ENCODE measurements at regions not wholly inside any gene's neighbourhood (a gene's known extent, or its start where the extent isn't known, plus 50 kb on each side); places are given as distances from the start of the nearest gene placed in this dataset.

DNA sequence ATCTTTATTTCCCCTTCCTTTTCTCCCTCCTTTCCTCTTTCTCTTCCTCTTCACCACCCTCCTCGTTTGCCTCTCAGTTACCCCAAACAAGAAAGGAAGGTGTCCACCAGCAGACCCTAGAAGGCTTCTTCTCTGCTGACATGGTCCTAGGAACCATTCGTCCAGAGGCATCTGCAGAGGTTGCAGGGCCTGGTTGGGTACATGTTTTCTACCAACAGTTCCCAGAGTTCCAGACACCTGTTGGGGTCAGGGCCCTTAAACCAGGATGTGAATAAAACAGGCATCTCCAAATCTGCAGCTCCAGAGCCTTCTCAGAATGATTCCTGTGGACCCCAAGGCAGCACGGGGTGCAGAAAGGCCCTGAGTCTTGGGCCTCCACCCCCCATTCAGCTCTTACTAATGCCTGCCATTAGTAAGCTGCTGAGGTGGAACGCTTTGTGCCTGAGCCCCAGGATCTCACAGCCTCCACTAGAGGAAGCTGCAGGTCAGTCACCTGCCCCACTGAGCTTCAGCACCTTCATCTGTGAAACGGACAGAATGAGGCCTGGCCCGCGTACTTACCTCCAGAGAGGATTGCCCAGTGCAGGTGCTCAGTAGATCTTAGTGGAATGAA, 130.4 kb downstream of the DICER1 start:
- no peaks in the 10 kb centered on the region for H3K27me3 ChIP-seq
- H3K79me2 ChIP-seq (ENCODE audit: low read depth) = no peaks in the 10 kb centered on the region
- no peak overlapping the region for H2AFZ ChIP-seq (replicated peaks)
- H3K36me3 ChIP-seq = no peaks in the 10 kb centered on the region
- Mint-ChIP-seq H3K4me1 (peaks cover 3% of the 10 kb centered on the region), H3K36me3 (no peaks in the 10 kb centered on the region), H3K4me3 (no peak overlapping the region), H3K27ac (no peak overlapping the region), H3K27me3 (ENCODE audit: insufficient read depth, low read depth) (peaks cover 2% of the 10 kb centered on the region), H3K9me3 (peaks cover 16% of the 10 kb centered on the region)
- DNase-seq (ENCODE audit: low spot score) = no peak
- H3K4me2 ChIP-seq = no peak overlapping the region
- no peaks in the 10 kb centered on the region for H4K20me1 ChIP-seq (ENCODE audit: low read depth)
- H3K4me3 ChIP-seq = no peak overlapping the region
- no peaks in the 10 kb centered on the region for H3F3A ChIP-seq (ENCODE audit: low read depth)
- no peak overlapping the region for H3K27ac ChIP-seq
- H3K4me1 ChIP-seq = no peaks in the 10 kb centered on the region
- H3K9ac ChIP-seq = no peak overlapping the region
- H3K9me3 ChIP-seq (ENCODE audit: low read depth) = peaks cover 3% of the 10 kb centered on the region
- no peak for TF ChIP-seq EZH2phosphoT487 (IDR thresholded peaks at IDR 0.05)
- TF ChIP-seq, protein P1, sequence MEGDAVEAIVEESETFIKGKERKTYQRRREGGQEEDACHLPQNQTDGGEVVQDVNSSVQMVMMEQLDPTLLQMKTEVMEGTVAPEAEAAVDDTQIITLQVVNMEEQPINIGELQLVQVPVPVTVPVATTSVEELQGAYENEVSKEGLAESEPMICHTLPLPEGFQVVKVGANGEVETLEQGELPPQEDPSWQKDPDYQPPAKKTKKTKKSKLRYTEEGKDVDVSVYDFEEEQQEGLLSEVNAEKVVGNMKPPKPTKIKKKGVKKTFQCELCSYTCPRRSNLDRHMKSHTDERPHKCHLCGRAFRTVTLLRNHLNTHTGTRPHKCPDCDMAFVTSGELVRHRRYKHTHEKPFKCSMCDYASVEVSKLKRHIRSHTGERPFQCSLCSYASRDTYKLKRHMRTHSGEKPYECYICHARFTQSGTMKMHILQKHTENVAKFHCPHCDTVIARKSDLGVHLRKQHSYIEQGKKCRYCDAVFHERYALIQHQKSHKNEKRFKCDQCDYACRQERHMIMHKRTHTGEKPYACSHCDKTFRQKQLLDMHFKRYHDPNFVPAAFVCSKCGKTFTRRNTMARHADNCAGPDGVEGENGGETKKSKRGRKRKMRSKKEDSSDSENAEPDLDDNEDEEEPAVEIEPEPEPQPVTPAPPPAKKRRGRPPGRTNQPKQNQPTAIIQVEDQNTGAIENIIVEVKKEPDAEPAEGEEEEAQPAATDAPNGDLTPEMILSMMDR (IDR thresholded peaks at IDR 0.05) = no peak
- no peak for TF ChIP-seq EZH2 (IDR thresholded peaks at IDR 0.05)

DNA sequence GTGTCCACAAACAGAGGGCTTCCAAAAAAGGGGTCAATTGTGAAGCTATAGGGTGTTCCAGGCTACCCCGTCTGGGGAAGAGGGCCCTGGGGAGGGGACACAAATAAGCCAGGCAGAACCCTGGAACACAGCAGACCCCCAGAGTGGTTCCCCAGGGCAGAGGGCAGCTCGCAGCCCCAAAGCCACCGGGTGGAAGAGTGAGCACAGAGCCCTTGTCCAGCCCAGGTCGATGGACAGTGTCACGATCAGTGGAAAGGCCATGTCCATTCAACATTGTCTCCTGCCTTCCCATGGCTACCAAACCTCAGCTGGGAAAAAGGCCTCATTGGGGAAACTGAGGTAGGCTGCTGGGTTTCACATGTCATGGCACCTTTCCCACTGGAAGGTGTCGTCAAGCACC, 131.4 kb downstream of the DICER1 start:
- no peak overlapping the region for H3K27ac Mint-ChIP-seq
- peaks cover 8% of the 10 kb centered on the region for H3K9me3 Mint-ChIP-seq
- Histone ChIP-seq H3K36me3 (no peaks in the 10 kb centered on the region), H4K20me1 (ENCODE audit: low read depth) (no peaks in the 10 kb centered on the region), H3K27me3 (no peaks in the 10 kb centered on the region), H3K27ac (no peak overlapping the region), H2AFZ (replicated peaks) (no peak overlapping the region), H3K4me2 (no peak overlapping the region), H3K4me1 (no peaks in the 10 kb centered on the region), H3K79me2 (ENCODE audit: low read depth) (no peaks in the 10 kb centered on the region), H3F3A (ENCODE audit: low read depth) (no peaks in the 10 kb centered on the region), H3K9me3 (ENCODE audit: low read depth) (no peaks in the 10 kb centered on the region), H3K4me3 (no peak overlapping the region), H3K9ac (no peak overlapping the region)
- DNase-seq (ENCODE audit: low spot score) = no peak
- no peak overlapping the region for H3K4me3 Mint-ChIP-seq
- H3K4me1 Mint-ChIP-seq = peaks cover 3% of the 10 kb centered on the region
- H3K27me3 Mint-ChIP-seq (ENCODE audit: insufficient read depth, low read depth) = peaks cover 2% of the 10 kb centered on the region
- TF ChIP-seq EZH2 (IDR thresholded peaks at IDR 0.05) (no peak), EZH2phosphoT487 (IDR thresholded peaks at IDR 0.05) (no peak)
- TF ChIP-seq, protein P1 (IDR thresholded peaks at IDR 0.05) = no peak
- H3K36me3 Mint-ChIP-seq = no peaks in the 10 kb centered on the region

DNA sequence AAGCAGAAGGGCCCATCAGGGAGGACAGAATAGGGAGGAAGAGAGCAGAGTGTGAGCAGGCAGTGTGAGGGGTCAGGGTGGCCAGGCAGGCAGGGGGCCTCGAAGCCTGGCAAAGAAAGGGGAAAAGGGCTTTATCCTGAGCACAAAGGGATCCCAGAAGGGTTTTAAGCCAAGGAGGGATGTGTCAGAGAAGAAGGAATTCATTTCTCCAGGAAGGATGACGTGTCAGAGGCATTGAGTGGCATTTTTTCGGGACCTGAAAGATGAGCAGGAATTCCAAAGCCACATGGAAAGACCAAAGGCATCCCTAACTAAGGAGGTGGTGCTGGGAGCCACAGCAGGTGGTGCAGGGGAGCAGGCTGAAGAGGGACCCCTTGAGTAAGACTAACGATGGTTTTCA, 132.1 kb downstream of the DICER1 start:
- Mint-ChIP-seq H3K27me3 (ENCODE audit: insufficient read depth, low read depth) (peaks cover 2% of the 10 kb centered on the region), H3K4me3 (no peak overlapping the region), H3K9me3 (peaks cover 8% of the 10 kb centered on the region), H3K27ac (no peak overlapping the region), H3K36me3 (no peaks in the 10 kb centered on the region), H3K4me1 (peaks cover 3% of the 10 kb centered on the region)
- no peaks in the 10 kb centered on the region for H3K9me3 ChIP-seq (ENCODE audit: low read depth)
- H3K79me2 ChIP-seq (ENCODE audit: low read depth) = no peaks in the 10 kb centered on the region
- no peaks in the 10 kb centered on the region for H3K36me3 ChIP-seq
- no peak overlapping the region for H2AFZ ChIP-seq (replicated peaks)
- no peak overlapping the region for H3K4me2 ChIP-seq
- no peaks in the 10 kb centered on the region for H3K27me3 ChIP-seq
- no peak overlapping the region for H3K9ac ChIP-seq
- H3K4me3 ChIP-seq = no peak overlapping the region
- no peak for DNase-seq (ENCODE audit: low spot score)
- H3K27ac ChIP-seq = no peak overlapping the region
- H3K4me1 ChIP-seq = no peaks in the 10 kb centered on the region
- no peaks in the 10 kb centered on the region for H4K20me1 ChIP-seq (ENCODE audit: low read depth)
- TF ChIP-seq EZH2 (IDR thresholded peaks at IDR 0.05) = no peak
- TF ChIP-seq, protein P1 (IDR thresholded peaks at IDR 0.05) = no peak
- no peak for TF ChIP-seq EZH2phosphoT487 (IDR thresholded peaks at IDR 0.05)
- H3F3A ChIP-seq (ENCODE audit: low read depth) = no peaks in the 10 kb centered on the region

Measured in neural progenitor cell (in vitro differentiated cells).